ENCODE measurements at regions not wholly inside any gene's neighbourhood (a gene's known extent, or its start where the extent isn't known, plus 50 kb on each side); places are given as distances from the start of the nearest gene placed in this dataset.

- TF ChIP-seq EHMT2 (IDR thresholded peaks at IDR 0.05; ENCODE audit: low read depth) (no peak), RARB (CRISPR knock-in tag; IDR thresholded peaks at IDR 0.05) (no peak)
These were observed 185.8 kb downstream of the CAPZA3 start (continued) for GRCh38 chr12:18923721-18924120.

- FAIRE-seq = no peak
- no peaks in the 10 kb centered on the region for H3K9me3 ChIP-seq
- no peaks in the 10 kb centered on the region for H3K4me1 ChIP-seq
- 50% methylated on average over 7 of the region's 7 CpGs for WGBS (ENCODE audit: missing lambda C conversion rate)
- TF ChIP-seq NPAS2 (CRISPR knock-in tag; IDR thresholded peaks at IDR 0.05; ENCODE audit: borderline replicate concordance) (no peak), HOXB5 (CRISPR knock-in tag; IDR thresholded peaks at IDR 0.05) (no peak), CHD4 (IDR thresholded peaks at IDR 0.05; ENCODE audit: borderline replicate concordance) (no peak), HMGXB4 (CRISPR knock-in tag; IDR thresholded peaks at IDR 0.05; ENCODE audit: borderline replicate concordance) (no peak), ZNF302 (CRISPR knock-in tag; IDR thresholded peaks at IDR 0.05) (no peak), POLR2AphosphoS2 (conservative IDR thresholded peaks at IDR 0.05; ENCODE audit: low read length) (no peak), REST (IDR thresholded peaks at IDR 0.05) (no peak), GATA3 (IDR thresholded peaks at IDR 0.05; ENCODE audit: borderline replicate concordance) (no peak), KDM1A (IDR thresholded peaks at IDR 0.05; ENCODE audit: low read depth) (no peak), FOXS1 (CRISPR knock-in tag; IDR thresholded peaks at IDR 0.05) (no peak), TP53 (CRISPR knock-in tag; IDR thresholded peaks at IDR 0.05) (no peak), HOXB13 (CRISPR knock-in tag; IDR thresholded peaks at IDR 0.05; ENCODE audit: low read depth) (no peak), CHD2 (IDR thresholded peaks at IDR 0.05; ENCODE audit: low read length, partially characterized antibody) (no peak), FOSL2 (IDR thresholded peaks at IDR 0.05) (no peak), FOSL2 (CRISPR knock-in tag; IDR thresholded peaks at IDR 0.05) (no peak)
- no peak overlapping the region for H3K4me2 ChIP-seq
- no peak for DNase-seq (ENCODE audit: low read depth in 1 of 2, low spot score in 1 of 2)
- POLR2A ChIA-PET = no interaction called here
- CTCF ChIA-PET = no interaction called here
- no peak overlapping the region for H3K4me3 ChIP-seq
- no peak for ATAC-seq
- no peak overlapping the region for H3K27ac ChIP-seq
These were observed 188.3 kb downstream of the CAPZA3 start for GRCh38 chr12:18926188-18926587.

GRCh38 chr12:18932211-18932610 lies 194.3 kb downstream of the CAPZA3 start:
- FAIRE-seq = no peak
- H3K9me3 ChIP-seq = no peaks in the 10 kb centered on the region
- WGBS (ENCODE audit: missing lambda C conversion rate) = 64% methylated on average over 2 of the region's 2 CpGs
- DNase-seq (ENCODE audit: low read depth in 1 of 2, low spot score in 1 of 2) = no peak
- no peak for ATAC-seq
- CTCF ChIA-PET = no interaction called here
- no peak overlapping the region for H3K27ac ChIP-seq
- no peaks in the 10 kb centered on the region for H3K4me1 ChIP-seq
- H3K4me3 ChIP-seq = no peak overlapping the region
- H3K4me2 ChIP-seq = no peak overlapping the region
- POLR2A ChIA-PET = no interaction called here
- TF ChIP-seq E2F6 (IDR thresholded peaks at IDR 0.05; ENCODE audit: borderline replicate concordance, low read depth) (no peak), GATA3 (IDR thresholded peaks at IDR 0.05; ENCODE audit: borderline replicate concordance) (no peak), KDM5A (IDR thresholded peaks at IDR 0.05) (no peak), PBX3 (IDR thresholded peaks at IDR 0.05) (no peak), KDM1A (IDR thresholded peaks at IDR 0.05; ENCODE audit: low read depth) (no peak), CEBPB (IDR thresholded peaks at IDR 0.05) (no peak), RNF2 (IDR thresholded peaks at IDR 0.05; ENCODE audit: borderline replicate concordance, low read depth) (no peak), POLR2A (IDR thresholded peaks at IDR 0.05; ENCODE audit: low read length) (no peak), MAZ (IDR thresholded peaks at IDR 0.05; ENCODE audit: borderline replicate concordance, low read depth, low read length) (no peak), HDAC2 (IDR thresholded peaks at IDR 0.05) (no peak), CHD4 (IDR thresholded peaks at IDR 0.05; ENCODE audit: borderline replicate concordance) (no peak), PHF8 (IDR thresholded peaks at IDR 0.05; ENCODE audit: borderline replicate concordance, low read depth) (no peak), POLR2AphosphoS2 (conservative IDR thresholded peaks at IDR 0.05; ENCODE audit: low read length) (no peak), ZSCAN20 (CRISPR knock-in tag; IDR thresholded peaks at IDR 0.05) (no peak), MAX (IDR thresholded peaks at IDR 0.05) (no peak)

All from A549 (cell line).